SK-N-SH (cell line): ENCODE measurements at regions not wholly inside any gene's neighbourhood (a gene's known extent, or its start where the extent isn't known, plus 50 kb on each side); places are given as distances from the start of the nearest gene placed in this dataset.

Source experiments
- CTCF ChIA-PET: fragments of 300-600, 350-600 bp; formaldehyde crosslinking; extraction: SDS; loops from one replicate; lab custom pipeline; 2021; lab: Yijun Ruan, JAX
- POLR2A ChIA-PET: fragments of 350-600 bp; sonication (Branson Sonifier 250); formaldehyde crosslinking; extraction: SDS; loops from one replicate; lab custom pipeline; 2020; ENCODE audit warnings: antibody characterized with exemption, inconsistent platforms; lab: Yijun Ruan, JAX
- DNase-seq: peaks from one replicate; pipeline ENCODE4 v3.0.0; 2012
- H2AFZ ChIP-seq: fragments of 200-600 bp; sonication (generic); 2 replicates; pipeline ENCODE4 v1.8.1; 2016; ENCODE audit warnings: antibody characterized with exemption, mild to moderate bottlenecking, low read depth
- H3F3A ChIP-seq: fragments of 200-600 bp; sonication (generic); replicated peaks from 2 replicates; pipeline ENCODE3; 2016; ENCODE audit warnings: antibody characterized with exemption, mild to moderate bottlenecking; ENCODE audit not compliant: insufficient read depth
- H3K27ac ChIP-seq, 2 experiments: fragments of 200-500 bp in 1 of 2; fragments of 200-600 bp in 1 of 2; sonication (Bioruptor generic) in 1 of 2; sonication (generic), shearing (Covaris generic) in 1 of 2; 2 replicates each; pipeline versions ENCODE4 v1.5.1 to v1.6.1; 2014 to 2016; ENCODE audit warnings: low read depth in 2 of 2, inconsistent platforms in 1 of 2, low read length in 1 of 2, mild to moderate bottlenecking in 1 of 2, mixed read lengths in 1 of 2
- H3K27me3 ChIP-seq: fragments of 200-600 bp; sonication (generic), shearing (Covaris generic); 2 replicates; pipeline ENCODE4 v1.6.1; 2016; ENCODE audit warnings: mixed run types; ENCODE audit not compliant: insufficient read depth
- H3K36me3 ChIP-seq, 2 experiments: fragments of 200-500 bp in 1 of 2; fragments of 200-600 bp in 1 of 2; sonication (Bioruptor generic) in 1 of 2; sonication (generic) in 1 of 2; replicated peaks in 1 of 2; 2 replicates each; pipeline versions ENCODE3 to v1.5.1; 2014 to 2016; ENCODE audit warnings: low read length in 1 of 2, mild to moderate bottlenecking in 1 of 2; ENCODE audit not compliant: insufficient read depth in 2 of 2, control insufficient read depth in 1 of 2
- H3K4me1 ChIP-seq, 2 experiments: fragments of 200-500 bp in 1 of 2; fragments of 200-600 bp in 1 of 2; sonication (Bioruptor generic) in 1 of 2; sonication (generic), shearing (Covaris generic) in 1 of 2; 2 replicates each; pipeline versions ENCODE4 v1.5.1 to v1.6.1; 2014 to 2016; ENCODE audit warnings: low read depth in 1 of 2, low read length in 1 of 2, mixed run types in 1 of 2; ENCODE audit not compliant: insufficient read depth in 2 of 2, control insufficient read depth in 1 of 2
- H3K4me2 ChIP-seq: fragments of 200-600 bp; sonication (generic), shearing (Covaris generic); 2 replicates; pipeline ENCODE4 v1.6.1; 2017; ENCODE audit warnings: mixed run types
- H3K4me3 ChIP-seq, 2 experiments: fragments of 200-500 bp in 1 of 2; fragments of 200-600 bp in 1 of 2; sonication (Bioruptor generic) in 1 of 2; sonication (generic), shearing (Covaris generic) in 1 of 2; 2 replicates each; pipeline versions ENCODE4 v1.5.1 to v1.8.1; 2014 to 2016; ENCODE audit warnings: low read depth in 2 of 2, inconsistent platforms in 1 of 2, low read length in 1 of 2, mild to moderate bottlenecking in 1 of 2, mixed read lengths in 1 of 2, moderate library complexity in 1 of 2
- H3K79me2 ChIP-seq: fragments of 200-600 bp; sonication (generic); 2 replicates; pipeline ENCODE4 v1.8.1; 2017; ENCODE audit warnings: mild to moderate bottlenecking; ENCODE audit not compliant: insufficient read depth
- H3K9ac ChIP-seq: fragments of 200-600 bp; sonication (generic); 2 replicates; pipeline ENCODE4 v1.6.1; 2017; ENCODE audit warnings: mixed run types
- H3K9me2 ChIP-seq: fragments of 200-600 bp; sonication (generic); 2 replicates; pipeline ENCODE4 v1.6.1; 2017; ENCODE audit warnings: mixed run types
- H3K9me3 ChIP-seq: fragments of 200-600 bp; sonication (generic); 2 replicates; pipeline ENCODE4 v1.6.1; 2017; ENCODE audit warnings: mixed run types, mild to moderate bottlenecking, moderate library complexity
- H4K20me1 ChIP-seq: fragments of 200-600 bp; sonication (generic); 2 replicates; pipeline ENCODE4 v1.6.1; 2017; ENCODE audit warnings: mild to moderate bottlenecking, mixed run types; ENCODE audit not compliant: insufficient read depth
- CHD2 ChIP-seq: fragments of 150-350 bp; IDR thresholded peaks from 2 replicates; pipeline ENCODE4 v1.6.1; 2018; ENCODE audit warnings: low read length; ENCODE audit not compliant: partially characterized antibody
- CTCF ChIP-seq: fragments of 200-600 bp; sonication (generic); IDR thresholded peaks from 2 replicates; pipeline ENCODE4 v1.6.1; 2017; ENCODE audit warnings: antibody characterized with exemption, mild to moderate bottlenecking, moderate library complexity
- ELF1 ChIP-seq: IDR thresholded peaks from 2 replicates; pipeline ENCODE4 v1.4.0; 2012
- FOXM1 ChIP-seq: IDR thresholded peaks from 2 replicates; pipeline ENCODE4 v1.4.0; 2012; ENCODE audit warnings: low read depth, mild to moderate bottlenecking
- GATA2 ChIP-seq: sonication (generic); formaldehyde crosslinking; IDR thresholded peaks from 2 replicates; pipeline ENCODE4 v1.5.0; 2020; ENCODE audit warnings: mild to moderate bottlenecking, missing genetic modification reagents
- MXI1 ChIP-seq: IDR thresholded peaks from 2 replicates; pipeline ENCODE4 v1.6.1; 2012; ENCODE audit warnings: mild to moderate bottlenecking, low read depth, low read length, improper control_type of control experiment
- NFIC ChIP-seq: IDR thresholded peaks from 2 replicates; pipeline ENCODE4 v1.4.0; 2012; ENCODE audit warnings: borderline replicate concordance
- NRF1 ChIP-seq: IDR thresholded peaks from 2 replicates; pipeline ENCODE4 v1.6.1; 2012; ENCODE audit warnings: low read depth, mild to moderate bottlenecking, low read length
- RFX5 ChIP-seq: IDR thresholded peaks from 2 replicates; pipeline ENCODE4 v1.6.1; 2012; ENCODE audit warnings: mild to moderate bottlenecking, improper control_type of control experiment, low read length
- RXRA ChIP-seq: IDR thresholded peaks from 2 replicates; pipeline ENCODE4 v1.4.0; 2012; ENCODE audit warnings: low read depth, mild to moderate bottlenecking, borderline replicate concordance
- SMC3 ChIP-seq: IDR thresholded peaks from 2 replicates; pipeline ENCODE4 v1.6.1; 2012; ENCODE audit warnings: low read depth, low read length, improper control_type of control experiment
- YY1 ChIP-seq: IDR thresholded peaks from 2 replicates; pipeline ENCODE4 v1.4.0; 2012; ENCODE audit warnings: low read depth, mild to moderate bottlenecking
- WGBS: methylation state at CpG from one replicate; pipeline ENCODE4 v1.1.6; 2017; ENCODE audit warnings: low lambda C conversion rate; 5-methylcytosine and 5-hydroxymethylcytosine counted together
- TF ChIP-seq, protein P1 (sequence below): fragments of 150-350 bp; IDR thresholded peaks from 2 replicates; pipeline ENCODE4 v1.6.1; 2016; ENCODE audit warnings: mild to moderate bottlenecking, low read depth, low read length
- TF ChIP-seq, protein P2 (sequence below): IDR thresholded peaks from 2 replicates; pipeline ENCODE4; 2012

GRCh38 chr18:65436430-65436829 lies 314.4 kb upstream of the CDH7 start:
- Histone ChIP-seq H4K20me1 (no peaks in the 10 kb centered on the region), H3K79me2 (no peaks in the 10 kb centered on the region), H3K9me2 (no peaks in the 10 kb centered on the region), H3K4me1 (peaks cover 0 to 2% of the 10 kb centered on the region in 2 experiments; a peak in 1 of 4 replicates), H3K4me3 (no peak overlapping the region), H2AFZ (no peak overlapping the region), H3K36me3 (no peaks in the 10 kb centered on the region), H3K9me3 (no peaks in the 10 kb centered on the region), H3K4me2 (no peak overlapping the region), H3F3A (no peaks in the 10 kb centered on the region), H3K9ac (no peak overlapping the region), H3K27me3 (no peaks in the 10 kb centered on the region), H3K27ac (no peak overlapping the region)
- DNase-seq: no peak
- WGBS: 63% methylated on average over 3 of the region's 4 CpGs
- TF ChIP-seq SMC3 (no peak), MXI1 (no peak), RXRA (no peak), NFIC (no peak), GATA2 (CRISPR knock-in tag) (no peak), FOXM1 (no peak), NRF1 (no peak)
- TF ChIP-seq, protein P1, sequence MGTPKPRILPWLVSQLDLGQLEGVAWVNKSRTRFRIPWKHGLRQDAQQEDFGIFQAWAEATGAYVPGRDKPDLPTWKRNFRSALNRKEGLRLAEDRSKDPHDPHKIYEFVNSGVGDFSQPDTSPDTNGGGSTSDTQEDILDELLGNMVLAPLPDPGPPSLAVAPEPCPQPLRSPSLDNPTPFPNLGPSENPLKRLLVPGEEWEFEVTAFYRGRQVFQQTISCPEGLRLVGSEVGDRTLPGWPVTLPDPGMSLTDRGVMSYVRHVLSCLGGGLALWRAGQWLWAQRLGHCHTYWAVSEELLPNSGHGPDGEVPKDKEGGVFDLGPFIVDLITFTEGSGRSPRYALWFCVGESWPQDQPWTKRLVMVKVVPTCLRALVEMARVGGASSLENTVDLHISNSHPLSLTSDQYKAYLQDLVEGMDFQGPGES: no peak
- ChIA-PET POLR2A (no interaction called here), CTCF (interaction anchor here (1.1 kb wide), 1 partner anchor 41 kb away, joined by 3 read pairs; no protein-coding TSS in a partner anchor)

DNA sequence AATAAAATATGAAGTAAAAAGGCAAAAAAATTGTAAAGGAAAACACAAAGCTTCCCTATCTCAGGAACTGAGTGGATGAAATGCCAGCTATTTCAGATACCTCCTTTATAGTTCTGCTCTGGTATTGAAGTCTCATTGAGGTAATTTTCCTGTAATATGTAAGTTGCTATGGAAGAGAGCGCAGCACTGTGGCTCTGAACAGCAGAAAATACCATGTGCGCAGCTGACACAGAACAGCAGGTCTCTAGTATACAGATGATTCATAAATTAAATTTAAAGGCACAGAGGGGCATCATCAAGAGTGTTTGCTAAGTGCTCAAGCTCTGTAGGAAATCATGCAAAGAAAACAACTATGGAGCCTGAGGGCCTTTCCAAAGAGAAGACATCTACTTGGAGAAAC lies 315.3 kb upstream of the CDH7 start:
- Histone ChIP-seq H3K27ac (no peak overlapping the region), H3K9me3 (no peaks in the 10 kb centered on the region), H2AFZ (no peak overlapping the region), H3K4me1 (peaks cover 0 to 2% of the 10 kb centered on the region in 2 experiments; a peak in 1 of 4 replicates), H3K4me3 (no peak overlapping the region), H3K36me3 (no peaks in the 10 kb centered on the region), H3K9me2 (no peaks in the 10 kb centered on the region), H3K79me2 (no peaks in the 10 kb centered on the region), H4K20me1 (no peaks in the 10 kb centered on the region), H3F3A (no peaks in the 10 kb centered on the region), H3K4me2 (no peak overlapping the region), H3K9ac (no peak overlapping the region), H3K27me3 (no peaks in the 10 kb centered on the region)
- no peak for DNase-seq
- TF ChIP-seq RFX5: no peak
- no peak for TF ChIP-seq YY1
- TF ChIP-seq CTCF: no peak
- TF ChIP-seq, protein P2, sequence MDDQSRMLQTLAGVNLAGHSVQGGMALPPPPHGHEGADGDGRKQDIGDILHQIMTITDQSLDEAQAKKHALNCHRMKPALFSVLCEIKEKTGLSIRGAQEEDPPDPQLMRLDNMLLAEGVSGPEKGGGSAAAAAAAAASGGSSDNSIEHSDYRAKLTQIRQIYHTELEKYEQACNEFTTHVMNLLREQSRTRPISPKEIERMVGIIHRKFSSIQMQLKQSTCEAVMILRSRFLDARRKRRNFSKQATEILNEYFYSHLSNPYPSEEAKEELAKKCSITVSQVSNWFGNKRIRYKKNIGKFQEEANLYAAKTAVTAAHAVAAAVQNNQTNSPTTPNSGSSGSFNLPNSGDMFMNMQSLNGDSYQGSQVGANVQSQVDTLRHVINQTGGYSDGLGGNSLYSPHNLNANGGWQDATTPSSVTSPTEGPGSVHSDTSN: no peak
- TF ChIP-seq ELF1: no peak
- TF ChIP-seq CHD2: no peak
- POLR2A ChIA-PET: no interaction called here
- CTCF ChIA-PET: interaction anchor here (1.1 kb wide), 1 partner anchor 42 kb away, joined by 3 read pairs; no protein-coding TSS in a partner anchor
- WGBS: 62% methylated on average over 2 of the region's 2 CpGs
